Retinal pigment epithelial cell (primary cell): ENCODE measurements at regions not wholly inside any gene's neighbourhood (a gene's known extent, or its start where the extent isn't known, plus 50 kb on each side); places are given as distances from the start of the nearest gene placed in this dataset.

Experiments used
- DNase-seq: peaks from one replicate; pipeline ENCODE4 v3.0.0-alpha.2; 2010; ENCODE audit warnings: low read depth
- H3K4me3 ChIP-seq: 2 replicates; pipeline ENCODE4 v1.5.1; 2011; ENCODE audit warnings: mild to moderate bottlenecking, low read length, control low read depth, moderate library complexity
- TF ChIP-seq, protein P1 (sequence below): conservative IDR thresholded peaks from 2 replicates; pipeline ENCODE4 v1.5.1; 2011; ENCODE audit warnings: low read depth, low read length, control low read depth, inconsistent platforms

GRCh38 chr10:47113907-47114500 is 186.0 kb upstream of the GDF10 start:
- TF ChIP-seq, protein P1, sequence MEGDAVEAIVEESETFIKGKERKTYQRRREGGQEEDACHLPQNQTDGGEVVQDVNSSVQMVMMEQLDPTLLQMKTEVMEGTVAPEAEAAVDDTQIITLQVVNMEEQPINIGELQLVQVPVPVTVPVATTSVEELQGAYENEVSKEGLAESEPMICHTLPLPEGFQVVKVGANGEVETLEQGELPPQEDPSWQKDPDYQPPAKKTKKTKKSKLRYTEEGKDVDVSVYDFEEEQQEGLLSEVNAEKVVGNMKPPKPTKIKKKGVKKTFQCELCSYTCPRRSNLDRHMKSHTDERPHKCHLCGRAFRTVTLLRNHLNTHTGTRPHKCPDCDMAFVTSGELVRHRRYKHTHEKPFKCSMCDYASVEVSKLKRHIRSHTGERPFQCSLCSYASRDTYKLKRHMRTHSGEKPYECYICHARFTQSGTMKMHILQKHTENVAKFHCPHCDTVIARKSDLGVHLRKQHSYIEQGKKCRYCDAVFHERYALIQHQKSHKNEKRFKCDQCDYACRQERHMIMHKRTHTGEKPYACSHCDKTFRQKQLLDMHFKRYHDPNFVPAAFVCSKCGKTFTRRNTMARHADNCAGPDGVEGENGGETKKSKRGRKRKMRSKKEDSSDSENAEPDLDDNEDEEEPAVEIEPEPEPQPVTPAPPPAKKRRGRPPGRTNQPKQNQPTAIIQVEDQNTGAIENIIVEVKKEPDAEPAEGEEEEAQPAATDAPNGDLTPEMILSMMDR, result no peak
- no peak overlapping the region for H3K4me3 ChIP-seq
- no peak for DNase-seq

DNA sequence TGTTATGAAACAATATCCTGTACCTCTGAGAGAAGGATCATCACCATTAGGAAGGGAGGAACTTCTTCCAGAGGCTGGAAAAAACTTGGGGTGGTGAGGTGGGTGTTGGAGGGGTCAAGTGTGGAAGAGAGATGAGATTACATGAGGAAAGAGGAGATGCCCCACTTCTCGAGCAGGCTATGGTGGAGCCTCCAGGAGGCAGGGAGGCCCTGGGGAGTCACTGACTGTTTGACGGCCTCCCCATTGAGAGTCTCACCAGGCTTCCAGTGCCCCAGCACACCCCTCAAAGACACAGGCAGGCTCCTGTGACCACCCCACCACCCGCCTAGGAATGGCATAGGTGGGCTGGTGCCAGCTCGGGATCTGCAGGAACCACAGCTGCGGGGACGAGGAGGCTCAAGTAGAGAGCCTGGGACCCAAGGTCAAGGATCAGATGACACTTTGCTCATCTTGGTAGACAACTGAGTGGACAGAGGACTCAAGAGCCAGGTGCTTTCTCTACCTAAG is 185.3 kb upstream of the GDF10 start:
- no peak overlapping the region for H3K4me3 ChIP-seq
- no peak for DNase-seq
- TF ChIP-seq, protein P1, result no peak

- no peak for DNase-seq
- TF ChIP-seq, protein P1, result no peak
- no peak overlapping the region for H3K4me3 ChIP-seq
These were observed 184.7 kb upstream of the GDF10 start for GRCh38 chr10:47115322-47115721.

DNA sequence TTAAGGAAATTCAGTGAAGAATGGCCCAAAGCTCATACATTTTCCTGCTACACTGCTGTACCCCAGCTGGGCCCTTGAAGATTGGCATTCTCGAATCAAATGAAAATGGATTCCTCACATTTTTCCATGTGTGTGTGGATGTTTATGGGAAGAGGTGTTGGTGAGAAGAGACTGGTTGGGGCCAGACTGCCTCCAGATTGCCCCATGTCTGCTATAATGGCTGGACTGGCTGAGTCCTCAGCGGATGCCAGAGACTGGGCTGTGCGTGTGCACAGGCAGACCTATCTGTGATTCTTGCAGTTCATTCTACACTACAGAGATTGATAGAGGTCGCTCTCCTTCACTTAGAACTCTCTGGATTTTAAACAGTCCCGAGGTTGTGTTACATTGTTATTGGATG is 183.6 kb upstream of the GDF10 start:
- no peak for DNase-seq
- TF ChIP-seq, protein P1, result no peak
- H3K4me3 ChIP-seq, result no peak overlapping the region

GRCh38 chr10:47118326-47118725 is 181.7 kb upstream of the GDF10 start:
- no peak overlapping the region for H3K4me3 ChIP-seq
- TF ChIP-seq, protein P1, result no peak
- DNase-seq, result no peak

GRCh38 chr10:47121336-47121735 is 178.7 kb upstream of the GDF10 start:
- H3K4me3 ChIP-seq, result no peak overlapping the region
- no peak for DNase-seq
- TF ChIP-seq, protein P1, result no peak

DNA sequence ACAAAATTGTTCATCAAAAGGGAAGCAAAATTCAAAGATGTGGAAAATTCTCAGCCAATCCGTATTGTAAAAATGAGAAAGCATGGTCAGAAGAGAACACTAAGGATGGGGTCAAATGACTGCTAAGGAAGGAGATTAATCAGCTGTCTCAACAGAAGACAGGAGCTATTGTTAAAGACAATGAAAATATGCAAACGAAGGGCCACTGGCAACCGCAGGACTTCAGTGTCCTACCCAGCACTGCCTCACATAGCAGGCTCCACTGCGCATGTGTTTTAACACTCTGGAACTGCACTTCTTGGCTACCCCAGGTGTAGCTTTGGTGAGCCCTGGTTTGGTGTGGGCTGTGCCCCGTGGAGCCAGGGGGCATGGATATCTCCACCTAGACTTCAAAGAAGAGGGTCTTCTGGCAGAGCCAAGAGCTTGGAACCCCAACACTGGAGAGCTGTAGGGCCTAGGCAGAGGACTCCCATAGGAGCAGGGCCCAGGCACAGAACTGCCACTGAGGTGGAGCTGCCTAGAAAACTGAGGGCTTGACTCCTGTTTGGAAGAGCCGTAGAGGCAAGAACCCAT is 176.2 kb upstream of the GDF10 start:
- TF ChIP-seq, protein P1, result no peak
- no peak overlapping the region for H3K4me3 ChIP-seq
- no peak for DNase-seq
